ENCODE measurements at regions not wholly inside any gene's neighbourhood (a gene's known extent, or its start where the extent isn't known, plus 50 kb on each side); places are given as distances from the start of the nearest gene placed in this dataset.

DNA sequence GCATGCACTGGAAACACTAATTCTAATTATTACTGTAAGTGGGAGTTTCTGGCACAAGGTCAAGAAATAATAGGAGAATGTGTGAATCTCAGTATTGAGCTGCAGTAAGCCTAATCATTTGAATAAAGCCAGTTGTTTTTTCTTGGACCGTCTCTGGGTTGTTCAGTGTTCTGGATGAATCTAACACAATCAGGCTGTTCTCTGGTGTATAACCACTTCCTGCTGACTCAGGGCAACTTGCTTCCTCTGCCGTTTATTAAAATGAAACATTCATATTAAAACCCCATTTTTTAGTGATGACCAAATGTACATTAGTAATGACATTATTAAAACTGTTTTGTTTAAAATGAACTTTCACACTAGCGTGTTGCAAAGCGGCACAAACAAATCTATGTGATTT is 273.1 kb upstream of the SNX7 start:
- TF ChIP-seq SP3 (tag by site-specific recombination; IDR thresholded peaks at IDR 0.05) = no peak
- TF ChIP-seq, protein P1, sequence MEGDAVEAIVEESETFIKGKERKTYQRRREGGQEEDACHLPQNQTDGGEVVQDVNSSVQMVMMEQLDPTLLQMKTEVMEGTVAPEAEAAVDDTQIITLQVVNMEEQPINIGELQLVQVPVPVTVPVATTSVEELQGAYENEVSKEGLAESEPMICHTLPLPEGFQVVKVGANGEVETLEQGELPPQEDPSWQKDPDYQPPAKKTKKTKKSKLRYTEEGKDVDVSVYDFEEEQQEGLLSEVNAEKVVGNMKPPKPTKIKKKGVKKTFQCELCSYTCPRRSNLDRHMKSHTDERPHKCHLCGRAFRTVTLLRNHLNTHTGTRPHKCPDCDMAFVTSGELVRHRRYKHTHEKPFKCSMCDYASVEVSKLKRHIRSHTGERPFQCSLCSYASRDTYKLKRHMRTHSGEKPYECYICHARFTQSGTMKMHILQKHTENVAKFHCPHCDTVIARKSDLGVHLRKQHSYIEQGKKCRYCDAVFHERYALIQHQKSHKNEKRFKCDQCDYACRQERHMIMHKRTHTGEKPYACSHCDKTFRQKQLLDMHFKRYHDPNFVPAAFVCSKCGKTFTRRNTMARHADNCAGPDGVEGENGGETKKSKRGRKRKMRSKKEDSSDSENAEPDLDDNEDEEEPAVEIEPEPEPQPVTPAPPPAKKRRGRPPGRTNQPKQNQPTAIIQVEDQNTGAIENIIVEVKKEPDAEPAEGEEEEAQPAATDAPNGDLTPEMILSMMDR (tag by site-specific recombination; IDR thresholded peaks at IDR 0.05) = no peak
- no peak for TF ChIP-seq ZNF184 (tag by site-specific recombination; IDR thresholded peaks at IDR 0.05)
- TF ChIP-seq EGR2 (tag by site-specific recombination; IDR thresholded peaks at IDR 0.05; ENCODE audit: low read depth) = no peak
- no peak for TF ChIP-seq TRIM28 (IDR thresholded peaks at IDR 0.05; ENCODE audit: borderline replicate concordance, low read length)
- TF ChIP-seq ZNF558 (tag by site-specific recombination; IDR thresholded peaks at IDR 0.05) = no peak
- no peak for TF ChIP-seq ZNF423 (tag by site-specific recombination; IDR thresholded peaks at IDR 0.05)
- no peak for TF ChIP-seq ZNF23 (tag by site-specific recombination; IDR thresholded peaks at IDR 0.05; ENCODE audit: borderline replicate concordance)
- no peak for TF ChIP-seq ZNF121 (tag by site-specific recombination; IDR thresholded peaks at IDR 0.05)
- TF ChIP-seq REST (tag by site-specific recombination; IDR thresholded peaks at IDR 0.05) = no peak
- no peak for TF ChIP-seq ZNF837 (tag by site-specific recombination; IDR thresholded peaks at IDR 0.05)
- TF ChIP-seq ZNF138 (tag by site-specific recombination; IDR thresholded peaks at IDR 0.05; ENCODE audit: borderline replicate concordance) = no peak
- TF ChIP-seq ZNF830 (tag by site-specific recombination; IDR thresholded peaks at IDR 0.05; ENCODE audit: low read depth) = no peak
